HG03521 (cell line): ENCODE measurements at regions not wholly inside any gene's neighbourhood (a gene's known extent, or its start where the extent isn't known, plus 50 kb on each side); places are given as distances from the start of the nearest gene placed in this dataset.

Experiments used
- ATAC-seq: cut with Tn5 transposase; IDR thresholded peaks from one replicate; pipeline ENCODE4 v1.9.1; 2021; ENCODE audit warnings: mild to moderate bottlenecking, moderate library complexity; ENCODE audit not compliant: unreplicated experiment

- no peak for ATAC-seq
Measured at GRCh38 chr2:67650291-67651133, 253.4 kb downstream of the ETAA1 start.

GRCh38 chr2:67651565-67651964 is 254.4 kb downstream of the ETAA1 start:
- ATAC-seq = no peak

DNA sequence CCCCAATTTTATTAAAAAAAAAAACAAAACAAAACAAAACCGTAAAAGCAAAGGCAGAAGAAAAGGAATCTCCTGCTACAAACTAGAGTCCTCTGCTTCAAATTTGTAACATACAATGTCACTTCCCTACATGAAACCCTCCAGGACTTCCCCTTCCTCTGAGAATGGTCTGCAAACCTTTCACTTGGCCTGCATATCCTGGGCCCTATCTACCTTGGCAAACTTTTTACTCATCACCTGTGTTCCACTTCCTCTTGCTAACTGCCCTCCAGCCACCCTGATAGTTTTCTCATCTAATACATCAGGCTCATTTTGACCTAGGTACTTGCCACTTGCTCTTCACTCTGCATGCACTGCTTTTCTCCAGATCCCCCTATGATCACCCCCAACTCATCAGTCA is 255.5 kb downstream of the ETAA1 start:
- no peak for ATAC-seq

GRCh38 chr2:67656875-67657274 is 259.7 kb downstream of the ETAA1 start:
- no peak for ATAC-seq

- no peak for ATAC-seq
Measured at GRCh38 chr2:67658820-67659219, 261.7 kb downstream of the ETAA1 start.

GRCh38 chr2:67660015-67660602 is 263.0 kb downstream of the ETAA1 start:
- ATAC-seq = no peak

DNA sequence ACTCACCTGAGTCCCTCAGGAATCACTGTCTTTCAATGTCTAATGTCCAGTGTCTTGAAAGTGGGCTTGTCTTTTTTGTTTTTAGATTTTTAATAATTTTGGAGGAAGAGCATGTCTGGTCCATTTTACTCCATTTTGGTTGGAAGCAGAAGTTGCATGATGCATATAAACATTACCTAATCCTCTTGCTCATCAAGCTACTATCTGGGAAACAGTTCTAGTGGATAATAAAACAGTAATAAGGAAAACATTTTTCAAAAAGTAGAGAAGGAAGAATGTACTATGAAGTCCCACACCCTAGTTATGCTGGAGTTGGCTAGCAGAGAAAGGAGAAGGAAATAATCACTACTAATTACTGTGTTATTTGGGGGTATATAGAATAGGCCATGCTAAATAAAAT is 263.7 kb downstream of the ETAA1 start:
- ATAC-seq = no peak

DNA sequence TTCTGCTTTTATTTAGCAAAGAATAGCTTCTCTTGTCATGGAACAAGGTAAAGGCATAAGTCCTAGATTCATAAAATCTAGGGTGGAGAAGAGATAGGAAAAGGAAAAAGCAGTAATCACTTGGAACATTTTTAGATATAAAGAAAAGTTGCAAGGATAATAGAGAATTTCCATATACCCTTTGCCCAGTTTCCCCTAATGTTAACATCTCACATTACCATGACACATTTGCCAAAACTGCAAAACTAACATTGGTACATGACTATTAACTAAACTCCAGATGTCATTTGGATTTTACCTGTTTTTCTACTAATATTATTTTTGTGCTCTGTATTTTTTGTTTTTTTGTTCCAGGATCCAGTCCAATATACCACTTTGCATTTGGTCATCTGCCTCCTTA is 265.1 kb downstream of the ETAA1 start:
- ATAC-seq = no peak

DNA sequence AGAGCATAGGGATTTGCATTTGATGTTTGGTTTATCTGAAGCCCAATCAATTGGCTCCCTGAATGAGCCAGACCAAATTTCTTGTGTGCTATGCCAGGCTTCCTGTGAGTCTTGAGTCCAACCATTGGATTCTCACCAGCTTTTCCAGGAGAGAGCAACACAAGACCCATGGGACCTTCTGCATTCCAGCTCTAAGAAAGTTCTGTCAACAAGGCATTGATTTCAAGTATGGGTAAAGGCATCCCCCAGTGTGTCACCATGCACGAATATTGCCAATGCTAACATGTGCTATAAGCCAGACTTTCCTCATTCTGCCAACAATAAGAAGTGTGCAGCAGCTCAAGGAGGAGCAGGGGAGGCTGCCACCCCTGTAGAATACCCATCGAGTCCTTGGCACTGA is 266.6 kb downstream of the ETAA1 start:
- ATAC-seq = no peak

DNA sequence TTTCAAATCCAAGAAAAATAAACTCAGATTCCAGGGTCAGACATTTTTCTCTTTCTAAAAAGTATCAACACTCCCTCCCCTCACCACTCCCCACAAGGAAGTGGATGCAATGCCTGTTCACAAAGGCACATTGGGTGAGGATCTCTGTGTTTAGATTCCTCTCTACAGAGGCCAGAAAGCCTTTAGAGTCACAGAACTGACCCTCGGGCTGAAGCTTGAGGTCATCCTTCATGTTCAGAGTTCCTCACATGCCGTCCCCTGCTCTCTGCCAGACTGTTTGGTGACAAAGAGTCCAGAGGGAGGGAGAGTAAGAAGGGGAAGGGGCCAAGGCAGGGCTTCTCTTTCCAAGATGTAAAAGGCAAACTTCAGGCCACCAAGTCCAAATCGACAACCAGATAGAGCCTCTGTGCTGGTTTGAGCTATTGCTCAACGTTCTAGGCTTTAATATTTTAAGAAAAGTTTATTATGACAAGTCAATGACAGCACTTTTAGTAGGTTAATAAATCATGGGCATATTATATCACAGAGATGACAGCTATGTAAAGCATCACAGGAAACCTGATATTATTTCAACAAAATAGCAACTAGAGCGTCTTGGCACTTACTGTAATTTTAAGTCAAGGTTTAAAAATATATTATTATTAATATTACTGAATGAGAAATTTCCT is 269.4 kb downstream of the ETAA1 start:
- no peak for ATAC-seq

DNA sequence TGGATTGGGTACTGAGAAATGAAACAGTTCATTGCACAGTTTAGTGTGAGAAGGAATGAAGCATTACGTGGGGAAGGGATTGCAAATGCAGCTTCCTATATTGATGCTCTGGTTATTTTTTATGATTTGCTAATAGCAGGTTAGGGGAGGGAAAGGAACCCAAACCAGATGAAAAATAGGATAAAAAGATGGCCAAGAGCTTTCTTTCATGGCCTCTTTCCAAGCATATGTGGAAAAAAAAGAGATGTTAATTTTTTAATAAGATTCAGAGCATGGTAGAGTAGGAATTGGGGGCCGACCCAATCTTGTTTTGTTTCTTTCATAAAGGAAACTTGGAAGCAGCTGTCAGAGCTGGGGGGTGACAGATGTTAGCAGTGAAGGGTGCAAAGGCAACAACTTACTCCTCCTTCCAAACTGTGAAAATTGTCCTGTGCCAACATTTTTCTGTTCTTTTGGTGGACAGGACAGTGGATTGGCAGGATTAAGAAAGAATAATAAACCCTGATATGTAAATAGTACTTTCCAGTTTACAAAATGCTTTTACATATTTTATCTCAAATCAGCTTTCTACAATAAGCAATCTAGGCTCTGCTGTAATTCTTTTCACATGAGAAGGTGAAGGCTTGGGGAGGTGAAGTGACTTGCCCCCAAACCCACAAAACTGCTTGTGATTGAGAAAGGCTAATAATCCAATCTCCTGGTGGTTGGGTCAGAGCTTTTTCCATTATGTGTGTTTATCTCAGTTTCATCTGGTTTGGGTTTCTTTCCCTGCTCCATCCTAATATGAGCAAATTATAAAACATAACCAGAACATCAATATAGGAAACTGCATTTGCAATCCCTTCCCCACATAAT is 270.1 kb downstream of the ETAA1 start:
- ATAC-seq = no peak

DNA sequence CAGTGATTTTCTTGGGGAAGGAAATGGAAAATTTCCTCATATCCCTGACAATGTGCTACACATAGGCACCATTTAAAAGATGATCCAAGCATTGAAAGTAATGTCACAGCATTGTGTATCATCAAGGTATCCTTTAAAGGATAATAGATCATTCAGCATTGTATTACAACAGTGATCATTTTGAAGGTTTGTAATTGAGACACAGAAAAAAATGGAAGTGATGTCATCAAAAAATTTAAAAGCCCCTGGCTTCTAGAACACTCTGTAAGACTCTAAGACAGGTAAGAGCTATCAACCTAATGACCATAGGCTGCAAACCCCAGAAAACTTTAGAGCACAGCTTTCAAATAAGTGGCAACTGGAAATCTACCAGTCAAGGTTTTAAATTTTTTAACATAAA is 271.4 kb downstream of the ETAA1 start:
- no peak for ATAC-seq

DNA sequence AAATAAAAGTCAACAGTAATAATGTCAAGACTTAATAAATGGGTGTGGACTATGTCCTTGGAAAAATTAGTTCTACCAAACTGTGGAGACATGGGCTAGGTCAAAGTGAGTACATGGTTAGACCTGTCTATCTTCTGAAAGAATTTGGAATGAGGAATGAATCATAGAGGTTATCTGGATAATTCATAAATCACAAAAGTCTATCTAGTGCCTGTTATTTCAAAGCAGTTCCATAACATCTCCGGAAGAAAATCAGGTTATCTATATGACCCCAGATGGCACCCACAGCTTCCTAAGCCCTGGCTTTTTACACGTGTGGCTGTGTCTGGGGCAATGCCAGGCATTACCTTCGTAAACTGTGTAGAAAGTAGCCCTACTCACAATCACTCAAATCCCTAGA is 272.0 kb downstream of the ETAA1 start:
- ATAC-seq = no peak

- no peak for ATAC-seq
Measured at GRCh38 chr2:67669766-67670165, 272.6 kb downstream of the ETAA1 start.

DNA sequence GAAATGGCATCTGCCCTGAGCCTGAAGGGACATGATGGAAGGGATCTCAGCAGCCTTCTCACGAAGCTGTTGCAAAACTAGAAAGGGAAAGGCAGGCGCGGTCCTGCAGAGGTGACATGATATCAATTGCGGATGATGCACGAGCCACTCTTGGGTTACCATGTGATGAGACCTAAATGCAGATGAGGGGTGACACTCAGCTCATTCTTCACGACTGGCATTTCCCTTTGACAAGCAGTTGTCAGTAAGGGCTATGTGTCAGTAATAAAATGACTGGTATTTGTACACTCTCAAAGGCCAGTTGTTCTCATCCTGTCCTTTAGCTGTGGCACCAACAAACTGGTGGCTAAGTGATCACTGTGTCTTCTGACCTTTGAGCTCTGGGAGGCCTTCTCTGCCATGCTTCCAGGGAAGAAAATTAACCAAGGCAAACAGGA is 273.6 kb downstream of the ETAA1 start:
- no peak for ATAC-seq

GRCh38 chr2:67671464-67672450 is 274.6 kb downstream of the ETAA1 start:
- ATAC-seq = no peak

GRCh38 chr2:67674668-67675067 is 277.5 kb downstream of the ETAA1 start:
- ATAC-seq = no peak

- no peak for ATAC-seq
Measured at GRCh38 chr2:67684991-67685390, 287.9 kb downstream of the ETAA1 start.

DNA sequence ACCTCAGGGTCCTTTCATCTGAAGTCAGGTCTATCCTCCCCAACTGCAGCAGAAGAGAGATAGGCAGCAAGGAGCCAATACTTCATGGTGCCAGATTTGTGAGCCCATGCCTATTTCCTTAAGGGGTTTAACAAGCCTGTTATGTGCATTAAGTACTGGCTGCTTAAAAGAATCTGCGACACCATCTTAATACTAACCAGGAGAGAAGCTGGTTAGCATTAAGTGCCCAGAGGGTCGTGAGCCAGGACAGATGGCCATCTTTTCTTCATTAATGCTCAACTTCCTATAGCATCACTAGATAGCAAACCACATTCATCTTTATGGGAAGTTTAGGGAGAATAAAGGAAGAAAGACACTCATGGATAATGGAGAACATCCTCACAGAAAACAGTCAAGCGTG is 289.1 kb downstream of the ETAA1 start:
- no peak for ATAC-seq

GRCh38 chr2:67689186-67689585 is 292.1 kb downstream of the ETAA1 start:
- ATAC-seq = no peak
